GM12891 (cell line): ENCODE measurements at regions not wholly inside any gene's neighbourhood (a gene's known extent, or its start where the extent isn't known, plus 50 kb on each side); places are given as distances from the start of the nearest gene placed in this dataset.

Source experiments
- PAX5 ChIP-seq: IDR thresholded peaks from 2 replicates; pipeline ENCODE4 v1.6.1; 2011; ENCODE audit warnings: low read length, moderate library complexity, mild to moderate bottlenecking; ENCODE audit not compliant: insufficient read depth, severe bottlenecking
- POLR2A ChIP-seq: IDR thresholded peaks from 2 replicates; pipeline ENCODE4 v1.6.1; 2011; ENCODE audit warnings: low read depth, low read length, control low read depth
- POLR2AphosphoS5 ChIP-seq: IDR thresholded peaks from 2 replicates; pipeline ENCODE4 v1.6.1; 2011; ENCODE audit warnings: low read depth, low read length, control low read depth
- POU2F2 ChIP-seq: IDR thresholded peaks from 2 replicates; pipeline ENCODE4 v1.6.1; 2011; ENCODE audit warnings: low read depth, mild to moderate bottlenecking, control low read depth, low read length, moderate library complexity
- SPI1 ChIP-seq: IDR thresholded peaks from 2 replicates; pipeline ENCODE4 v1.6.1; 2011; ENCODE audit warnings: low read depth, low read length, control low read depth
- TAF1 ChIP-seq: IDR thresholded peaks from 2 replicates; pipeline ENCODE4 v1.6.1; 2011; ENCODE audit warnings: low read depth, low read length, control low read depth

DNA sequence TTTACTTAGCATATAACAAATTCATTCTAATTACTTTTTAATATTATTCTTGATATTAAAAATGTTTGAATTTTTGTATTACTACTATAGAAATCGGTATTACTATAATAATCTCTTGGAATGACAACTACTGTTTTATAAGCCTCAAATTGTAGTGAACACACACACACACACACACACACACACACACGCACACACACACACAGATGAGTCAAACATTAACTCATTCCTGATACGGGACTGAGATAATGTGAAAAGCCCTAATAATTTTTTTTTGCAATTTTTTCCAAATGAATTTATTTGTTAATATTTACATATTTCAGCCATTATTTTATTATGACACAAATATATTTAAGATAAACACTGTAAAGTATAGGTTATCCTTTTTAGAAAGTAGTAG, 951.2 kb upstream of the PHF14 start:
- no peak for TF ChIP-seq POLR2AphosphoS5
- TF ChIP-seq POLR2A: no peak
- no peak for TF ChIP-seq SPI1
- no peak for TF ChIP-seq TAF1
- TF ChIP-seq POU2F2: no peak
- no peak for TF ChIP-seq PAX5
